ENCODE measurements at regions not wholly inside any gene's neighbourhood (a gene's known extent, or its start where the extent isn't known, plus 50 kb on each side); places are given as distances from the start of the nearest gene placed in this dataset.
"Not testable (repeated sequence)": the region's sequence is repeated elsewhere in the genome, so short reads cannot be mapped to it uniquely, and the experiment has no call there.

GRCh38 chr5:82639393-82640144 is 361.4 kb upstream of the RPS23 start:
- no peak for FAIRE-seq

- FAIRE-seq = no peak
Observed at GRCh38 chr5:82636591-82636990, 358.4 kb upstream of the RPS23 start.

- FAIRE-seq = no peak
Observed at GRCh38 chr5:82635561-82636288, 357.6 kb upstream of the RPS23 start.

GRCh38 chr5:82628364-82628910 is 350.3 kb upstream of the RPS23 start:
- FAIRE-seq = no peak

- not testable (repeated sequence) for FAIRE-seq
Observed at GRCh38 chr5:82626905-82627591, 348.9 kb upstream of the RPS23 start.

GRCh38 chr5:82626012-82626411 is 347.9 kb upstream of the RPS23 start:
- not testable (repeated sequence) for FAIRE-seq

GRCh38 chr5:82624062-82624461 is 345.9 kb upstream of the RPS23 start:
- FAIRE-seq = no peak

GRCh38 chr5:82622711-82623514 is 344.8 kb upstream of the RPS23 start:
- no peak for FAIRE-seq

GRCh38 chr5:82622205-82622604 is 344.1 kb upstream of the RPS23 start:
- FAIRE-seq = no peak

- no peak for FAIRE-seq
Observed at GRCh38 chr5:82620957-82621600, 342.9 kb upstream of the RPS23 start.

- no peak for FAIRE-seq
Observed at GRCh38 chr5:82619097-82619496, 340.9 kb upstream of the RPS23 start.

- FAIRE-seq = no peak
Observed at GRCh38 chr5:82614706-82615105, 336.6 kb upstream of the RPS23 start.

- no peak for FAIRE-seq
Observed at GRCh38 chr5:82613891-82614290, 335.7 kb upstream of the RPS23 start.

GRCh38 chr5:82610686-82611085 is 332.5 kb upstream of the RPS23 start:
- no peak for FAIRE-seq

GRCh38 chr5:82605441-82605973 is 327.4 kb upstream of the RPS23 start:
- FAIRE-seq = no peak

- no peak for FAIRE-seq
Observed at GRCh38 chr5:82603033-82603987, 325.2 kb upstream of the RPS23 start.

GRCh38 chr5:82601861-82602260 is 323.7 kb upstream of the RPS23 start:
- FAIRE-seq = no peak

- no peak for FAIRE-seq
Observed at GRCh38 chr5:82601077-82601476, 322.9 kb upstream of the RPS23 start.

GRCh38 chr5:82599692-82600091 is 321.5 kb upstream of the RPS23 start:
- no peak for FAIRE-seq

- no peak for FAIRE-seq
Observed at GRCh38 chr5:82599030-82599429, 320.9 kb upstream of the RPS23 start.

GRCh38 chr5:82597437-82597836 is 319.3 kb upstream of the RPS23 start:
- FAIRE-seq = no peak

Measured in TTC549 (cell line).